SK-N-MC (cell line): ENCODE measurements at regions not wholly inside any gene's neighbourhood (a gene's known extent, or its start where the extent isn't known, plus 50 kb on each side); places are given as distances from the start of the nearest gene placed in this dataset.

Source experiments
- EZH2 ChIP-seq: fragments of 200-600 bp; sonication (generic); IDR thresholded peaks from one replicate; pipeline ENCODE4 v1.6.1; 2017; ENCODE audit warnings: antibody characterized with exemption
- POLR2AphosphoS5 ChIP-seq: IDR thresholded peaks from 2 replicates; pipeline ENCODE4 v1.6.1; 2012; ENCODE audit warnings: mild to moderate bottlenecking, low read depth, low read length, borderline replicate concordance

GRCh38 chr1:201734786-201735185, 94.2 kb upstream of the IPO9 start:
- no peak for TF ChIP-seq EZH2
- TF ChIP-seq POLR2AphosphoS5: no peak
